ENCODE measurements at regions not wholly inside any gene's neighbourhood (a gene's known extent, or its start where the extent isn't known, plus 50 kb on each side); places are given as distances from the start of the nearest gene placed in this dataset.

DNA sequence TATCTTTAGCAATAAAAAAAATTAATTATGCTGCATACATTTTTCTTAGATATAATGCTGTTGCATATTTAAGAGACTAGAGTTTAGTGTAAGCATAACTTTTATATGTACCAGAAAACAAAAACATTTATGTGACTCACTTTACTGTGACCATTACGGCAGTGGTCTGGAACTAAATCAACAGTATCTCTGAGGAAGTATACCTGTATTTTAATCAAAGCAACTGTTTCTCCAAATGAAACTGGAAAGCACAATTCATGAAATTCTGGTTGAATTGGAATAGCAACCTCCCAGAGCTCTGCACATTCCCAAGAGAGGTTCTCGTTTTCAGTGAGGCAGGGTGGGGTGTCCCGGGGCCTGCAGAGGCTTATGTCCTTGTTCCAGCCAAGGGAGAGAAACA, 112.2 kb upstream of the TACR1 start:
- TF ChIP-seq, protein P1, sequence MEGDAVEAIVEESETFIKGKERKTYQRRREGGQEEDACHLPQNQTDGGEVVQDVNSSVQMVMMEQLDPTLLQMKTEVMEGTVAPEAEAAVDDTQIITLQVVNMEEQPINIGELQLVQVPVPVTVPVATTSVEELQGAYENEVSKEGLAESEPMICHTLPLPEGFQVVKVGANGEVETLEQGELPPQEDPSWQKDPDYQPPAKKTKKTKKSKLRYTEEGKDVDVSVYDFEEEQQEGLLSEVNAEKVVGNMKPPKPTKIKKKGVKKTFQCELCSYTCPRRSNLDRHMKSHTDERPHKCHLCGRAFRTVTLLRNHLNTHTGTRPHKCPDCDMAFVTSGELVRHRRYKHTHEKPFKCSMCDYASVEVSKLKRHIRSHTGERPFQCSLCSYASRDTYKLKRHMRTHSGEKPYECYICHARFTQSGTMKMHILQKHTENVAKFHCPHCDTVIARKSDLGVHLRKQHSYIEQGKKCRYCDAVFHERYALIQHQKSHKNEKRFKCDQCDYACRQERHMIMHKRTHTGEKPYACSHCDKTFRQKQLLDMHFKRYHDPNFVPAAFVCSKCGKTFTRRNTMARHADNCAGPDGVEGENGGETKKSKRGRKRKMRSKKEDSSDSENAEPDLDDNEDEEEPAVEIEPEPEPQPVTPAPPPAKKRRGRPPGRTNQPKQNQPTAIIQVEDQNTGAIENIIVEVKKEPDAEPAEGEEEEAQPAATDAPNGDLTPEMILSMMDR (conservative IDR thresholded peaks at IDR 0.05 in 1 of 2, IDR thresholded peaks at IDR 0.05 in 1 of 2; ENCODE audit: low read depth in 1 of 2, low read length in 2 of 2): no peak
- TF ChIP-seq EZH2 (IDR thresholded peaks at IDR 0.05; ENCODE audit: low read length, missing control alignments): no peak

Data from fibroblast of lung (primary cell).